IMR-90 (cell line): ENCODE measurements at regions not wholly inside any gene's neighbourhood (a gene's known extent, or its start where the extent isn't known, plus 50 kb on each side); places are given as distances from the start of the nearest gene placed in this dataset.
"Not testable (repeated sequence)": the region's sequence is repeated elsewhere in the genome, so short reads cannot be mapped to it uniquely, and the experiment has no call there.

ENCODE experiments used
- ATAC-seq: fragments of 200-7000 bp; cut with Tn5 transposase; 2 replicates; pipeline ENCODE4 v1.9.1; 2020; ENCODE audit warnings: low read depth, mild to moderate bottlenecking, moderate library complexity
- BruUV-seq: library from RNA; stranded (reverse); fragments of 400-500 nt; replicated peaks from 2 replicates; lab custom pipeline; 2021; lab: Mats Ljungman, UMichigan
- CTCF ChIA-PET: fragments of 300-600 bp; formaldehyde crosslinking; extraction: SDS; loops from one replicate; lab custom pipeline; 2021; ENCODE audit warnings: antibody characterized with exemption; lab: Yijun Ruan, JAX
- POLR2A ChIA-PET: fragments of 300-600 bp; sonication (Branson Sonifier 250); formaldehyde crosslinking; loops from one replicate; lab custom pipeline; 2022; ENCODE audit warnings: antibody characterized with exemption; ENCODE audit not compliant: unreplicated experiment; lab: Charles Lee
- DNase-seq: peaks from one replicate; pipeline ENCODE4 v3.0.0; 2013
- H2AFZ ChIP-seq: replicated peaks from 2 replicates; pipeline ENCODE3; 2013; ENCODE audit warnings: low read length, mild to moderate bottlenecking; ENCODE audit not compliant: poor library complexity
- H2AK5ac ChIP-seq: 2 replicates; pipeline ENCODE4 v1.6.1; 2013; ENCODE audit warnings: low read depth, low read length, inconsistent platforms
- H2AK9ac ChIP-seq: replicated peaks from 2 replicates; pipeline ENCODE3; 2013; ENCODE audit warnings: mild to moderate bottlenecking, low read depth, low read length, moderate library complexity; ENCODE audit not compliant: poor library complexity
- H2BK120ac ChIP-seq: 2 replicates; pipeline ENCODE4 v1.6.1; 2013; ENCODE audit warnings: low read depth, low read length, inconsistent platforms
- H2BK15ac ChIP-seq: 3 replicates; pipeline ENCODE4 v1.6.1; 2013; ENCODE audit warnings: low read depth, low read length, inconsistent platforms
- H2BK20ac ChIP-seq: 2 replicates; pipeline ENCODE4 v1.6.1; 2013; ENCODE audit warnings: low read depth, mild to moderate bottlenecking, inconsistent platforms, low read length, moderate library complexity
- H2BK5ac ChIP-seq: 2 replicates; pipeline ENCODE4 v1.6.1; 2013; ENCODE audit warnings: mild to moderate bottlenecking, low read depth, low read length, inconsistent platforms; ENCODE audit not compliant: poor library complexity, severe bottlenecking
- H3K14ac ChIP-seq: replicated peaks from 2 replicates; pipeline ENCODE4 v1.6.1; 2013; ENCODE audit warnings: low read depth, low read length, inconsistent platforms
- H3K18ac ChIP-seq: 2 replicates; pipeline ENCODE4 v1.6.1; 2013; ENCODE audit warnings: low read depth, low read length, control low read depth
- H3K23ac ChIP-seq: 2 replicates; pipeline ENCODE4 v1.6.1; 2013; ENCODE audit warnings: low read depth, low read length, inconsistent platforms
- H3K27ac ChIP-seq: 2 replicates; pipeline ENCODE4 v1.5.1; 2013; ENCODE audit warnings: mild to moderate bottlenecking, control low read depth, low read length; ENCODE audit not compliant: insufficient read depth
- H3K27me3 ChIP-seq: 2 replicates; pipeline ENCODE4 v1.6.1; 2013; ENCODE audit warnings: low read length; ENCODE audit not compliant: control insufficient read depth, insufficient read depth
- H3K36me3 ChIP-seq: 2 replicates; pipeline ENCODE4 v1.6.1; 2013; ENCODE audit warnings: low read length, mixed read lengths; ENCODE audit not compliant: control insufficient read depth, insufficient read depth
- H3K4ac ChIP-seq: 2 replicates; pipeline ENCODE4 v1.6.1; 2013; ENCODE audit warnings: low read depth, low read length, inconsistent platforms
- H3K4me1 ChIP-seq: 2 replicates; pipeline ENCODE4 v1.6.1; 2013; ENCODE audit warnings: low read length, mixed read lengths; ENCODE audit not compliant: control insufficient read depth, insufficient read depth
- H3K4me2 ChIP-seq: 2 replicates; pipeline ENCODE4 v1.6.1; 2013; ENCODE audit warnings: low read depth, mild to moderate bottlenecking, control low read depth, low read length, moderate library complexity
- H3K4me3 ChIP-seq: 2 replicates; pipeline ENCODE4 v1.5.1; 2013; ENCODE audit warnings: low read depth, mild to moderate bottlenecking, control low read depth, low read length, moderate library complexity; ENCODE audit not compliant: insufficient read depth
- H3K56ac ChIP-seq: 2 replicates; pipeline ENCODE4 v1.6.1; 2013; ENCODE audit warnings: low read length, inconsistent platforms; ENCODE audit not compliant: insufficient read depth; ENCODE audit errors: extremely low read depth
- H3K79me1 ChIP-seq, 2 experiments: 2 replicates each; pipeline ENCODE4 v1.6.1; 2013; ENCODE audit warnings: low read length in 2 of 2, inconsistent platforms in 1 of 2, low read depth in 1 of 2
- H3K9ac ChIP-seq: 2 replicates; pipeline ENCODE4 v1.6.1; 2013; ENCODE audit warnings: low read depth, low read length, control low read depth
- H3K9me1 ChIP-seq: 2 replicates; pipeline ENCODE4 v1.6.1; 2013; ENCODE audit warnings: low read length, inconsistent platforms; ENCODE audit not compliant: insufficient read depth
- H3K9me3 ChIP-seq: 2 replicates; pipeline ENCODE4 v1.6.1; 2013; ENCODE audit warnings: low read length; ENCODE audit not compliant: control insufficient read depth, insufficient read depth
- H4K20me1 ChIP-seq: 2 replicates; pipeline ENCODE4 v1.6.1; 2013; ENCODE audit warnings: low read length, inconsistent platforms; ENCODE audit not compliant: insufficient read depth
- H4K5ac ChIP-seq: 2 replicates; pipeline ENCODE4 v1.6.1; 2013; ENCODE audit warnings: mild to moderate bottlenecking, low read depth, low read length, control low read depth
- H4K8ac ChIP-seq, 2 experiments: 2 replicates each; pipeline ENCODE4 v1.6.1; 2013; ENCODE audit warnings: low read depth in 2 of 2, low read length in 2 of 2, control low read depth in 1 of 2, inconsistent platforms in 1 of 2
- H4K91ac ChIP-seq: 2 replicates; pipeline ENCODE4 v1.6.1; 2013; ENCODE audit warnings: low read depth, low read length, inconsistent platforms; ENCODE audit not compliant: insufficient read depth
- RAD21 ChIP-seq: IDR thresholded peaks from 2 replicates; pipeline ENCODE4 v1.6.1; 2012; ENCODE audit warnings: low read length, improper control_type of control experiment
- WGBS, 2 experiments: methylation state at CpG; one replicate each; pipeline versions ENCODE4 v1.1.5 to v1.1.7; 2013; ENCODE audit warnings: missing lambda C conversion rate in 2 of 2; ENCODE audit not compliant: insufficient read length in 1 of 2; ENCODE audit errors: extremely low coverage in 2 of 2; 5-methylcytosine and 5-hydroxymethylcytosine counted together
- dilution Hi-C: fragments of 300-500 bp; cut with HindIII; formaldehyde crosslinking; loops from one replicate; pipeline ENCODE4 v1.14.3; 2018; ENCODE audit warnings: low sequenced_read_pairs; ENCODE audit not compliant: unreplicated experiment
- in situ Hi-C: fragments of 300-500 bp; cut with MboI; formaldehyde crosslinking; loops from 3 replicates; pipeline ENCODE4 v1.14.3; 2019; ENCODE audit warnings: low sequenced_read_pairs, inconsistent platforms, mixed read lengths
- intact Hi-C: fragments of 100-400 bp; cut with micrococcal nuclease; formaldehyde crosslinking; loops from 2 replicates; pipeline ENCODE4 v1.10.0; 2022
- TF ChIP-seq, protein P1 (sequence below): conservative IDR thresholded peaks from 2 replicates; pipeline ENCODE4 v1.5.1; 2012; ENCODE audit warnings: mild to moderate bottlenecking, low read depth, low read length, improper control_type of control experiment

DNA sequence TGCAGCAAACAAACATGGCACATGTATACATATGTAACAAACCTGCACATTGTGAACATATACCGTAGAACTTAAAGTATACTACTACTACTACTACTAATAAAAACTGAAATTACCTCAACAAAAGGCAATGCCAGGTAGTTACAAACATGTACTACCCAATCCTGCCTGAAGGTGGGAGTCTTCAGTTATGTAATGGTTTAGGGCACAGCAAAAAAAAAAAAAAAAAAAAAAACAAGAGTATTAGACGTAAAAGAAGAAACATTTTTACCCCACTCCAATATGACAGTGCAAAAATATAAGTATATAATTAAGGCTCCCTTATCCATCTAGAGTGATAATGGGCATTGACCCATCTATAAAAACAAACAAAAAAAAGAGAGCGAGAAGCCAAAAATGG, 296.6 kb downstream of the ZNF37A start:
- H3K4me3 ChIP-seq, H3K27ac ChIP-seq, in situ Hi-C loops, H3K9ac ChIP-seq, H4K91ac ChIP-seq, POLR2A ChIA-PET, H2AK5ac ChIP-seq, H2AFZ ChIP-seq, H4K20me1 ChIP-seq, H3K4me1 ChIP-seq, H3K18ac ChIP-seq, H3K36me3 ChIP-seq, H3K9me1 ChIP-seq, H3K23ac ChIP-seq, ATAC-seq, H3K9me3 ChIP-seq, H3K4me2 ChIP-seq, H2BK15ac ChIP-seq, H3K14ac ChIP-seq, H2BK5ac ChIP-seq, intact Hi-C loops, H3K79me1 ChIP-seq, CTCF ChIA-PET, H3K4ac ChIP-seq, BruUV-seq, dilution Hi-C loops, H2BK120ac ChIP-seq, H4K8ac ChIP-seq, H3K27me3 ChIP-seq, H2BK20ac ChIP-seq, H3K56ac ChIP-seq, H4K5ac ChIP-seq, H2AK9ac ChIP-seq: not testable (repeated sequence)
- TF ChIP-seq, protein P1, sequence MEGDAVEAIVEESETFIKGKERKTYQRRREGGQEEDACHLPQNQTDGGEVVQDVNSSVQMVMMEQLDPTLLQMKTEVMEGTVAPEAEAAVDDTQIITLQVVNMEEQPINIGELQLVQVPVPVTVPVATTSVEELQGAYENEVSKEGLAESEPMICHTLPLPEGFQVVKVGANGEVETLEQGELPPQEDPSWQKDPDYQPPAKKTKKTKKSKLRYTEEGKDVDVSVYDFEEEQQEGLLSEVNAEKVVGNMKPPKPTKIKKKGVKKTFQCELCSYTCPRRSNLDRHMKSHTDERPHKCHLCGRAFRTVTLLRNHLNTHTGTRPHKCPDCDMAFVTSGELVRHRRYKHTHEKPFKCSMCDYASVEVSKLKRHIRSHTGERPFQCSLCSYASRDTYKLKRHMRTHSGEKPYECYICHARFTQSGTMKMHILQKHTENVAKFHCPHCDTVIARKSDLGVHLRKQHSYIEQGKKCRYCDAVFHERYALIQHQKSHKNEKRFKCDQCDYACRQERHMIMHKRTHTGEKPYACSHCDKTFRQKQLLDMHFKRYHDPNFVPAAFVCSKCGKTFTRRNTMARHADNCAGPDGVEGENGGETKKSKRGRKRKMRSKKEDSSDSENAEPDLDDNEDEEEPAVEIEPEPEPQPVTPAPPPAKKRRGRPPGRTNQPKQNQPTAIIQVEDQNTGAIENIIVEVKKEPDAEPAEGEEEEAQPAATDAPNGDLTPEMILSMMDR: peak; percentile 24; the same call in 1 of the 2 replicates
- peak; percentile 29; the same call in 1 of the 2 replicates for TF ChIP-seq RAD21
- DNase-seq: peak; percentile 8
- WGBS, 2 experiments: no CpG with 5 or more reads among the region's 3 CpGs

- H3K23ac ChIP-seq, BruUV-seq, H4K20me1 ChIP-seq, in situ Hi-C loops, POLR2A ChIA-PET, H2AK5ac ChIP-seq, H3K27me3 ChIP-seq, DNase-seq, intact Hi-C loops, dilution Hi-C loops, H3K79me1 ChIP-seq, H3K9ac ChIP-seq, H3K9me3 ChIP-seq, H2AK9ac ChIP-seq, H3K14ac ChIP-seq, H4K91ac ChIP-seq, H3K9me1 ChIP-seq, H2BK5ac ChIP-seq, CTCF ChIA-PET, H4K8ac ChIP-seq, H2BK15ac ChIP-seq, H3K56ac ChIP-seq, H2AFZ ChIP-seq, H3K36me3 ChIP-seq, ATAC-seq, H3K4me1 ChIP-seq, H3K4me3 ChIP-seq, H3K27ac ChIP-seq, H3K18ac ChIP-seq, H2BK120ac ChIP-seq, H4K5ac ChIP-seq, H3K4ac ChIP-seq, H3K4me2 ChIP-seq, H2BK20ac ChIP-seq: not testable (repeated sequence)
- no CpG with 5 or more reads among the region's 1 CpG for WGBS, 2 experiments
These were observed 301.3 kb downstream of the ZNF37A start for GRCh38 chr10:38395465-38395864.
